ENCODE measurements at regions not wholly inside any gene's neighbourhood (a gene's known extent, or its start where the extent isn't known, plus 50 kb on each side); places are given as distances from the start of the nearest gene placed in this dataset.

- no peak overlapping the region for H3K4me2 ChIP-seq (ENCODE audit: low read length, poor library complexity, severe bottlenecking)
- no peak overlapping the region for H3K27ac ChIP-seq (ENCODE audit: low read length, poor library complexity, severe bottlenecking)
- no peak overlapping the region for H3K4ac ChIP-seq (ENCODE audit: low read depth in 1 of 2, low read length in 2 of 2)
- no peak overlapping the region for H2AK5ac ChIP-seq (ENCODE audit: low read length, severe bottlenecking)
- H3K79me1 ChIP-seq (replicated peaks; ENCODE audit: low read length, poor library complexity, severe bottlenecking), result no peaks in the 10 kb centered on the region
- no peak for DNase-seq
- H2BK120ac ChIP-seq (ENCODE audit: low read depth, low read length), result no peak overlapping the region
- no peak overlapping the region for H3K9ac ChIP-seq (ENCODE audit: low read length)
- H4K91ac ChIP-seq (ENCODE audit: low read length), result no peak overlapping the region
- H3K23ac ChIP-seq (ENCODE audit: low read length in 2 of 2), result no peak overlapping the region
- no peaks in the 10 kb centered on the region for H3K4me1 ChIP-seq (ENCODE audit: control insufficient read depth, insufficient read depth, low read depth, low read length)
- H3K4me3 ChIP-seq (ENCODE audit: insufficient read depth in 1 of 2, low read depth in 1 of 2, low read length in 2 of 2), result no peak overlapping the region
- H4K8ac ChIP-seq (ENCODE audit: low read length), result no peak overlapping the region
- no peaks in the 10 kb centered on the region for H3K36me3 ChIP-seq (ENCODE audit: control insufficient read depth in 1 of 2, insufficient read depth in 2 of 2, low read depth in 1 of 2, low read length in 2 of 2)
- no peak overlapping the region for H3K14ac ChIP-seq (ENCODE audit: low read length in 2 of 2)
- no peak overlapping the region for H2BK15ac ChIP-seq (ENCODE audit: low read depth, poor library complexity, severe bottlenecking)
- 92% methylated on average over 2 of the region's 2 CpGs for WGBS
- H3K18ac ChIP-seq (ENCODE audit: low read depth in 1 of 2, low read length in 2 of 2), result no peak overlapping the region
- H3K9me3 ChIP-seq (ENCODE audit: control insufficient read depth, low read length), result no peaks in the 10 kb centered on the region
- H2BK12ac ChIP-seq (ENCODE audit: low read length in 2 of 2), result no peak overlapping the region
- no peak overlapping the region for H2BK5ac ChIP-seq (ENCODE audit: low read depth, low read length, poor library complexity, severe bottlenecking)
- H3K27me3 ChIP-seq (ENCODE audit: control insufficient read depth in 1 of 2, insufficient read depth in 1 of 2, low read length in 2 of 2), result no peaks in the 10 kb centered on the region
- no peak overlapping the region for H2AFZ ChIP-seq (ENCODE audit: low read depth, low read length)
These were observed 216.5 kb upstream of the SEMA6D start for GRCh38 chr15:47500842-47501241.

- Histone ChIP-seq H3K4me3 (ENCODE audit: insufficient read depth in 1 of 2, low read depth in 1 of 2, low read length in 2 of 2) (no peak overlapping the region), H3K23ac (ENCODE audit: low read length in 2 of 2) (no peak overlapping the region), H3K9me3 (ENCODE audit: control insufficient read depth, low read length) (no peaks in the 10 kb centered on the region), H2BK15ac (ENCODE audit: low read depth, poor library complexity, severe bottlenecking) (no peak overlapping the region), H3K4me2 (ENCODE audit: low read length, poor library complexity, severe bottlenecking) (no peak overlapping the region), H2AFZ (ENCODE audit: low read depth, low read length) (no peak overlapping the region), H3K4me1 (ENCODE audit: control insufficient read depth, insufficient read depth, low read depth, low read length) (no peaks in the 10 kb centered on the region), H4K8ac (ENCODE audit: low read length) (no peak overlapping the region), H3K36me3 (ENCODE audit: control insufficient read depth in 1 of 2, insufficient read depth in 2 of 2, low read depth in 1 of 2, low read length in 2 of 2) (no peaks in the 10 kb centered on the region), H4K91ac (ENCODE audit: low read length) (no peak overlapping the region), H3K18ac (ENCODE audit: low read depth in 1 of 2, low read length in 2 of 2) (no peak overlapping the region), H2BK12ac (ENCODE audit: low read length in 2 of 2) (no peak overlapping the region), H3K9ac (ENCODE audit: low read length) (no peak overlapping the region), H3K79me1 (replicated peaks; ENCODE audit: low read length, poor library complexity, severe bottlenecking) (no peaks in the 10 kb centered on the region), H3K14ac (ENCODE audit: low read length in 2 of 2) (no peak overlapping the region), H2BK120ac (ENCODE audit: low read depth, low read length) (no peak overlapping the region), H3K27me3 (ENCODE audit: control insufficient read depth in 1 of 2, insufficient read depth in 1 of 2, low read length in 2 of 2) (no peaks in the 10 kb centered on the region), H3K27ac (ENCODE audit: low read length, poor library complexity, severe bottlenecking) (no peak overlapping the region), H2BK5ac (ENCODE audit: low read depth, low read length, poor library complexity, severe bottlenecking) (no peak overlapping the region), H3K4ac (ENCODE audit: low read depth in 1 of 2, low read length in 2 of 2) (no peak overlapping the region), H2AK5ac (ENCODE audit: low read length, severe bottlenecking) (no peak overlapping the region)
- DNase-seq, result no peak
- WGBS, result 75% methylated on average over 6 of the region's 6 CpGs
These were observed 215.3 kb upstream of the SEMA6D start for GRCh38 chr15:47502041-47502440.

- DNase-seq, result no peak
- Histone ChIP-seq H2BK12ac (ENCODE audit: low read length in 2 of 2) (peak overlapping the region in 1 of 2 experiments; percentile 56), H4K91ac (ENCODE audit: low read length) (no peak overlapping the region), H3K36me3 (ENCODE audit: control insufficient read depth in 1 of 2, insufficient read depth in 2 of 2, low read depth in 1 of 2, low read length in 2 of 2) (no peaks in the 10 kb centered on the region), H3K4me1 (ENCODE audit: control insufficient read depth, insufficient read depth, low read depth, low read length) (no peaks in the 10 kb centered on the region), H3K79me1 (replicated peaks; ENCODE audit: low read length, poor library complexity, severe bottlenecking) (no peaks in the 10 kb centered on the region), H2BK15ac (ENCODE audit: low read depth, poor library complexity, severe bottlenecking) (no peak overlapping the region), H2AK5ac (ENCODE audit: low read length, severe bottlenecking) (no peak overlapping the region), H2AFZ (ENCODE audit: low read depth, low read length) (no peak overlapping the region), H3K27ac (ENCODE audit: low read length, poor library complexity, severe bottlenecking) (no peak overlapping the region), H3K4me3 (ENCODE audit: insufficient read depth in 1 of 2, low read depth in 1 of 2, low read length in 2 of 2) (no peak overlapping the region), H3K9me3 (ENCODE audit: control insufficient read depth, low read length) (no peaks in the 10 kb centered on the region), H3K4ac (ENCODE audit: low read depth in 1 of 2, low read length in 2 of 2) (no peak overlapping the region), H3K18ac (ENCODE audit: low read depth in 1 of 2, low read length in 2 of 2) (peak overlapping the region in 1 of 2 experiments; percentile 77), H4K8ac (ENCODE audit: low read length) (no peak overlapping the region), H2BK5ac (ENCODE audit: low read depth, low read length, poor library complexity, severe bottlenecking) (no peak overlapping the region), H3K23ac (ENCODE audit: low read length in 2 of 2) (no peak overlapping the region), H3K27me3 (ENCODE audit: control insufficient read depth in 1 of 2, insufficient read depth in 1 of 2, low read length in 2 of 2) (no peaks in the 10 kb centered on the region), H3K14ac (ENCODE audit: low read length in 2 of 2) (peak overlapping the region in 1 of 2 experiments; percentile 94), H3K9ac (ENCODE audit: low read length) (no peak overlapping the region), H2BK120ac (ENCODE audit: low read depth, low read length) (no peak overlapping the region), H3K4me2 (ENCODE audit: low read length, poor library complexity, severe bottlenecking) (no peak overlapping the region)
- WGBS, result 76% methylated on average over 2 of the region's 2 CpGs
These were observed 213.4 kb upstream of the SEMA6D start for GRCh38 chr15:47503876-47504275.

- no peaks in the 10 kb centered on the region for H3K79me1 ChIP-seq (replicated peaks; ENCODE audit: low read length, poor library complexity, severe bottlenecking)
- H3K14ac ChIP-seq (ENCODE audit: low read length in 2 of 2), result peak overlapping the region in 1 of 2 experiments; percentile 70
- no peak overlapping the region for H2BK120ac ChIP-seq (ENCODE audit: low read depth, low read length)
- no peak overlapping the region for H3K4ac ChIP-seq (ENCODE audit: low read depth in 1 of 2, low read length in 2 of 2)
- no peak overlapping the region for H4K91ac ChIP-seq (ENCODE audit: low read length)
- peak overlapping the region; percentile 57 to 58 for H3K18ac ChIP-seq (ENCODE audit: low read depth in 1 of 2, low read length in 2 of 2)
- peak overlapping the region; percentile 72 for H2AFZ ChIP-seq (ENCODE audit: low read depth, low read length)
- peak overlapping the region; percentile 4 to 55 for H2BK12ac ChIP-seq (ENCODE audit: low read length in 2 of 2)
- peak; percentile 56 for DNase-seq
- H3K4me1 ChIP-seq (ENCODE audit: control insufficient read depth, insufficient read depth, low read depth, low read length), result no peaks in the 10 kb centered on the region
- no peaks in the 10 kb centered on the region for H3K27me3 ChIP-seq (ENCODE audit: control insufficient read depth in 1 of 2, insufficient read depth in 1 of 2, low read length in 2 of 2)
- no peak overlapping the region for H2BK15ac ChIP-seq (ENCODE audit: low read depth, poor library complexity, severe bottlenecking)
- H2AK5ac ChIP-seq (ENCODE audit: low read length, severe bottlenecking), result no peak overlapping the region
- H3K9ac ChIP-seq (ENCODE audit: low read length), result no peak overlapping the region
- no peak overlapping the region for H2BK5ac ChIP-seq (ENCODE audit: low read depth, low read length, poor library complexity, severe bottlenecking)
- no peak overlapping the region for H3K4me2 ChIP-seq (ENCODE audit: low read length, poor library complexity, severe bottlenecking)
- H3K27ac ChIP-seq (ENCODE audit: low read length, poor library complexity, severe bottlenecking), result no peak overlapping the region
- H4K8ac ChIP-seq (ENCODE audit: low read length), result no peak overlapping the region
- H3K9me3 ChIP-seq (ENCODE audit: control insufficient read depth, low read length), result no peaks in the 10 kb centered on the region
- no peak overlapping the region for H3K23ac ChIP-seq (ENCODE audit: low read length in 2 of 2)
- H3K36me3 ChIP-seq (ENCODE audit: control insufficient read depth in 1 of 2, insufficient read depth in 2 of 2, low read depth in 1 of 2, low read length in 2 of 2), result no peaks in the 10 kb centered on the region
- H3K4me3 ChIP-seq (ENCODE audit: insufficient read depth in 1 of 2, low read depth in 1 of 2, low read length in 2 of 2), result no peak overlapping the region
- WGBS, result 61% methylated on average over 6 of the region's 7 CpGs
These were observed 212.6 kb upstream of the SEMA6D start for GRCh38 chr15:47504624-47505256.
